Pulmonary artery endothelial cell (primary cell): ENCODE measurements at regions not wholly inside any gene's neighbourhood (a gene's known extent, or its start where the extent isn't known, plus 50 kb on each side); places are given as distances from the start of the nearest gene placed in this dataset.

ENCODE experiments used
- DNase-seq: peaks from one replicate; pipeline ENCODE4 v3.0.0-alpha.2; 2011; ENCODE audit warnings: low read depth, low spot score

DNA sequence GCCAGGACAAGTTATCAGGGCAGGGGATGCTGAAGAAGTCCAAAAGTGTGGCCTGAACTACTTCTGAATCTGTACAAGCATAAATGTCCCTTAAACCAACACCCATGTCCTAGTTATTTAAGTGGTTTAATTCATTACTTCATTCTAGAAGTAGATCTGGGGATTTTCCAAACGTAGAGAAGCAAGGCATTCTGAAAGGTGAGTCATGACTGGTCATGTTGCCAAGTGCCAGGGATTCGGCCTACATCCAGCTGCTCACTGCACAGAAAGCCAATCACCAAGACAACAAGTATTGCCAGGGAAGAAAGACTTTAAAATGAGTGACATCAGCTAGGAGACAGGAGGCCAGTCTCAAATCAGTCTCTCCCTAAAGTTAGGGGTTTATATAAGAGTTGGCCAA, 396.6 kb downstream of the GABRB3 start:
- no peak for DNase-seq

DNA sequence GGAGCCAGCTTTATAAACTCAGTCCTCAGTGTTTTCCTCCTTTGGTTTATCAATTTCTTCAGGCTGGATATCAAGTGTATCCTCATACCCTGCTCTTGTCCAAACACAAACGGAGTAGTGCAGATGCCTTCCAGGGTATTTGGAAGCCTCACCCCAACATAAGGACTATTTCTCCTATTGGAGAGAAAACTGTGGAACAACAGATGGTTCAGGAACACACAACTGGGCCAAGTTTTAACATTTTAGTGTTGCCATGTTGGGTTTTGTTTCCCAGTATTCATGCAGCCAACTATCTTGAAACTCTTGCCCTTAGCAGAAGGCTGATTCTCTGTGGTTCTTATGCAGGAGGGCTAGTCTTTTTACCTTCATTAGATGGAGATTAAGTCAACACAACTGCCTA, 398.1 kb downstream of the GABRB3 start:
- no peak for DNase-seq

DNA sequence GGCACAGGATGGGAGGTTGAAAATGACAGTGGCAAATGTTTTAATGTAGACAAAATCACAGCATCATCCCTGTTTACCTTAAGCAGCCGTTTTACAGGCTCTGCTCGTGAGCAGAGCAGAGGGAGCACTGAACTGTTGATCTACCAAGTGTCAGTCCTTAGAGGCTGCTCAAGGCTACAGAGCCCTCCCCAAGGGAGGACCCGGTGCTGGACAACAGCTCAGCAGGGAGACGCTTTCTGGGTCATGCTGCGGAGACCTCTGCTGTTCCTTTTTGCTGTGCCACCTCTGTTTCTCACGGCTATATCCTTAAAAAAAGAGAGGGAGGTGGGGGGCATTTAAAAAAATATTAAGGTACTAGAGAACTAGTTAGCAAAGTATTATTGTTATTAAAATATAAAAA, 400.2 kb downstream of the GABRB3 start:
- no peak for DNase-seq

DNA sequence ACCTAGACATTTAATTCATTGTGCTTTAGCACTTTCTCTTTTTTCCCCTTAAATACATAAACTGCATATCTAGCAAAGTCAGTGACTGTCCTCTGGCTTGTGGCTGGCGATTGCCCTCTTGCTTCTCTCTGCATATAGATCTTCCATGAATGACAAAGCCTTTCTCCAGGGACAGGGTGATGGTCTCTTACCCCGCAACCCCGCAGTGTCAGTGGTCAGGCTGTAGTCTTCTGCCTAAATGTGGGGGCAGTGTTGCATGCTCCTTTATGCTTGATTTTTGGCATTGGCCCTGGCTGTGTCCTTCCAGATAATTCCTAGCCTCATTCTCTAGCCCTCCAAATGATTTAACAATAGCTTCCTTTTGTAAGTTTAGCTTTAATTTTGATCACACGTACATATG, 407.8 kb downstream of the GABRB3 start:
- DNase-seq: no peak

DNA sequence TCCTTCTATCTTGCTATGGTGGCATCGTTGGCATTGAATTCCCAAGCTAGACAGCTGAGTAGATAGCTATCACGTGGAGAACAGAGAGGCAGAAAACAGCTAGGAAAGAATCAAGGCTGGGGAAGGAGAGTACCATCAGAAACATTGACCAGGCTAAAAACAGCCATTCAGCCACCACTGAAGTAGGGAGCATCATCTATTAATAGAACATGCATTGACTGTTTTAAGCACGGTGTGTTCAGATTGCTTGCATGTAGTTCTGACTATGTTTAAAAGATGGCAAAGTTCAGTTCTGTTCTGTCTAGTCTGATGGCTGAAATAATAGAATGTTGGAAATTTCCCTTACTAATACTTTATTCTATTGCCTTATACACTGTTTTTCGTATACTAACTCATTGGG, 413.0 kb downstream of the GABRB3 start:
- no peak for DNase-seq

DNA sequence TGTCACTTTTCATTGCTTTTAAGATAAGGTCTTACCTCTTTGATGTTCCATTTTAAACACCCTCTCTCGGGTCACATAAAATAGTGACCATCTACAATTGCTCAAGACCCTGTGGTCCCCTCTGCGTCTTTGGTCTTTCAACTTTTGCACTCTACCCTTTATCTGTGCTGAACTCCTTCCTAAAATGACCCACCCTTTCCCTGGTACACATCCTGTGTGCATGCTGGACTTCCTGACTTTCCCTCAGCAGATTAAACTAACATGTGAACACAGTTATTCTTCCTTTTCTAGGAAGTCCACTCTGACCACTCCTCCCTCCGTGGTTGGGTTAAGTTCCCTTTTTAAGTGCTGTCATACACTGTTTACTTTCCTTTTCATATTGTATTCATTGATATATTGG, 414.2 kb downstream of the GABRB3 start:
- DNase-seq: no peak

DNA sequence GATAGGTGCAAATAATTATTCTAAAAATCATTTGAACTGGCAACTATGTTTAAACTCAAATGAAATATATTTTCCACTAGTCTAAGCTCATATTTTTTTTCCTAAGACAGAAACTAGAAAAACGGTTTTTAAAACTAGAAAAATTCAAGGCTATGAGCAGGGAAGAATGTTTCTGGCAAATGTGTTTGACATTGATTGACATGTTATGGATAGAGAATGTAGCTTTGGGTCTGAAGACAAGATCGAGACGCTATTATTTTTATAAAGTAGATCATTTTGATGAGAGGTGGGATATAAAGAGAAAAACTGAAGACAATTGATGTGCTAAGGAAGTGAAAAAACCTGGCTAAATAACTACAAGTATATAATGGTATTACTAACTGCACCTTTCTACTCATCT, 415.2 kb downstream of the GABRB3 start:
- DNase-seq: no peak

DNA sequence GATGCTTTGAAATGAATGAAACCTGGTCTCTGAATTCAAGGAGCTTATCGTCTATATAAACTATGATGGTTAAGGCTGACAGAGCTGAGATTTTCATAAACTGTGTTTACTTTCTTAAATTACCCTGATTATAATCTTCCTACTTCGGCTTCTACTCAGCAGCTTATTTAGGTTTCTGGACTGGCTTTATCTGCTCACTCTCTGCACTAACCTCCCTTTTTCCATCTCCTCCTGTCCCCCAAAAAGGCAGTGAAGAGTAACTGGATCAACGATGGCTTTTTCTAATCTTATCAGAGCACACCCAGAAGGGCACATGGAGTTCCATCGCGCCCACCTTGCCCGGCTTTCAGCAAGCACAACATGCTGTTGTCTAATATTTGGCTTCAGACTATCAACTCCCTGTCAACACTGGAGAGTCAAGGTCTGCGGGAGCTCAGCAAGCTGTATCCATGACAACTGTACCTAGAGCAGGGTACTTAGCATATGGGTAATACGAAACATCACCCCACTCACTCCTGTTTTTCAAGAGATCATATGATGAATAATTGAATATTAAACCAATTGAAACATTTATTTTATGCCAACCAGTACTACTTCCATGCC, 417.3 kb downstream of the GABRB3 start:
- no peak for DNase-seq

DNA sequence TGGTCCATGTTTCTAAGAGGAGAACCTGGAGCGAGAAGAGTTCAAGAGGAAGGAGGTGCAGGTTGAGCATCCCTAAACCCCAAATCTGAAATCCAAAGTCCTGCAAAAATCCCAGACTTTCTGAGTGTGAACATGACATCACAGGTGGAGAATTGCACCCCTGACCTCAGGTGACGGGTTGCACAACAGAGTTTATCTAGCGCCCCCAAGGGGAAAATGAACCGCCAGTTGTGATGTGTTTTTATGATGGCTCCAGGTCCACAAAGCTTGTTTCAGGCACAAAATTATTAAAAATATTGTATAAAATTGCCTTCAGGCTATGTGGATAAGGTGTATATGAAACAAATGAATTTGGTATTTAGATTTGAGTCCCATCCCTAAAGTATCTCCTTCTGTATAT, 420.0 kb downstream of the GABRB3 start:
- no peak for DNase-seq

DNA sequence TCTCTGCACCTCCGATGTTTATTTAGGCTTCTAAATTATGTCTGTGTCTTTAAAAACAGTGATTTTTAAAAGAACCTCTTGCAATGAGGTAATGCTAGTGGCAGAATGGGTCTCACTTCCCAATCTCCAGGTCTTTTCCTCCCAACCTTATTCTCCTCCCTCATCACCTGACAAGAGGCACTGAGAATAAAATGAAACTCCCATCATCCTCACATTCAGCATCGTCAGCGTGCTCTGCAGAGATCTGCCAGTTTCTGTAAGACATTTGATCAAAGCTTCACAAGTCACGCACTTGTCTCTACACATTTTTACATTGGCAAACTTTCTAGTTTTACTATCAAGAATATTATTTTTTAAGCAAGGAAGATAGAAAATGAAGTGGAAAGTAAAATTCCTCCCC, 420.5 kb downstream of the GABRB3 start:
- no peak for DNase-seq

DNA sequence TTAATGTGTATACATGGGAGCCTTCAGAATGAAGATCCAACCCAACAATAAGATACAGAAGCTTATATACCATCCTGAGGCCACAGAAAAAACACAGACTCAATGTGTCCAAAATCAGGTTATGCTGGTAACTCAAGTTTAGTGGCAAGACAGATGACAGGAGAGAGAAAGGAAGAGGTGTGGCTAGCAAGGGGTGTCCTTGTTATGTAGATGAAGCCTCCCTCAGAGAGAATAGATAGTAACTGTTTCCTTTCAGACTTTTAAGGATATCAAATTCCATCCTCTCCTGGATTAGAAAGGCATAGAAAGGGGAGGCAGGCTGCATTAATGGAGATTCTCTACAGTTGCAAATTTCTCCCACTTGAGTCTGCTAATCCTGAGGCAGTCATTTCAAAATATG, 447.4 kb downstream of the GABRB3 start:
- DNase-seq: no peak

DNA sequence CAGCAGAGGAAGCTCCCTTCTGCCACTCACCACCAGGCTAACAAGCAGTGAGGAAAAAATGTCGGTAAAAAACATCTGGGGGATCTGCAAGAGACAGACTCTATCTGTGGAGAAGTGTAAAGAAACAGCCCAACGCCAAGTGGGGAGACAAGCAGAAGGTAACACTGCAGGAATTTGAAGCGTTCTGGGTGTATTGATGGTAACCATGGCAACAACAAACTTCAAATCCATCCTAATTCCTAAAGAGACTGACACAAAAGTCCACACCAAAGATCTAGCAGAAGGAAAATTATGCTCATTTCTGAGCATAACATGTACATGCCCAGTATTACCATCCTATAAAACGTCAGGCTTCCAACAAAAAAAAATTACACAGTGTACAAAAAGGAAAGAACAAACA, 449.3 kb downstream of the GABRB3 start:
- DNase-seq: no peak

DNA sequence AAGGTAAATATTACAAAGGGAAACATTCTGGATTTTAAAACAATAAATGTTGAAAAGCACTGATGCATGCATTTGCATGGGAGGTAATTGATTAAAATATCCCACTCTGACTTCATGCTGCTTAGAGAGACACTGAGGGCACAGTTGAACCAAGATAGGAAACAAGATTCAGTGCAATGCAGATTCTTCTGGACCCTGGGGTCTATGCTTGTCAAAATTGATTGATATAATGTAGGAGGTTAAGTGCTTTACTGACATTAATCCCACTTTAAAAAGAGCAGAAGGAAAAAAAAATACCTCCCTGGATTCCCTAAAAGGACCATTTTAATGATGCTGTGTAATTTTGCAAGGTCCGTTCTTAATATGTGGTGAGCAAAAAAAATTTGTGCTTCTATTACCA, 454.2 kb downstream of the GABRB3 start:
- no peak for DNase-seq

DNA sequence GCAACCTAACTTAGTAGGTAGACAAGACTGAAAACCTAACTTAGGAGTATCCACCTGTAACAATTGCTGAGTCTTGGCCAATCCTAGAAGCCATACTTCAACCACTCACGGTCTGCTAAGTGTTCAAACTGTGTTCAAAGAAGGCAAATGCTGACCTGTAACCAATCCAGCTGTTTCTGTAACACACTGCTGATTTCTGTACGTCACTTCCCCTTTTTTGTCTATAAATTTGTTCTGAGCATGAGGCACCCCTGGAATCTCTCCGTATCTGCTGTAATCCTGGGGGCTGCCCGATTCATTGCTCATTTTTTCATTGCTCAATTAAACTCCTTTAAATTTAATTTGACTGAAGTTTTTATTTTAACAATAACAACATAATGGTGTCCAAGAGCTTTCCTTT, 451.4 kb upstream of the ATP10A start:
- DNase-seq: no peak

DNA sequence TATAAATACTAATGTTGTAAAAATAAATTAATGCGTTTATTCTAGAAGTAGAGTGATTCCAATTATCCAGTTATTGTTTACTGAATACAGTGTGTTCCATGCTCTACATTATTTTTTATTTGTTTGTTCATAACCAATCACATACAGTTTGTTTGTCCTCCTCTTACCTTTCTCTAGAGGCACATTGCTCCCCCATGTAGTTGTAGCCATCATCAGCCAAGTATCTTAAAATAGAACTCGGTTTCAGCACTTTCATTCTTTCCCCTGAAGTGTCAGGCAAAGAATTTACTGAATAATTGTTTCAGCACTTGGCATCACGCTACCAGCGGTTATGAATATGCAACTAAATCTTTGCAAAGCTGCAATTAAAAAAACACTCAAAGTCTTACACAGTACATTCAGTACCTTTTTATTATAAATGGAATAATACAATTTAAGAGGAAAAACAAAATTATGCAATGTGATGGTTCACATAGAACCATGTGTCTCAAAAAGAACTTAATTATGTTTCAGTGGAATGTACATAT, 448.6 kb upstream of the ATP10A start:
- no peak for DNase-seq

DNA sequence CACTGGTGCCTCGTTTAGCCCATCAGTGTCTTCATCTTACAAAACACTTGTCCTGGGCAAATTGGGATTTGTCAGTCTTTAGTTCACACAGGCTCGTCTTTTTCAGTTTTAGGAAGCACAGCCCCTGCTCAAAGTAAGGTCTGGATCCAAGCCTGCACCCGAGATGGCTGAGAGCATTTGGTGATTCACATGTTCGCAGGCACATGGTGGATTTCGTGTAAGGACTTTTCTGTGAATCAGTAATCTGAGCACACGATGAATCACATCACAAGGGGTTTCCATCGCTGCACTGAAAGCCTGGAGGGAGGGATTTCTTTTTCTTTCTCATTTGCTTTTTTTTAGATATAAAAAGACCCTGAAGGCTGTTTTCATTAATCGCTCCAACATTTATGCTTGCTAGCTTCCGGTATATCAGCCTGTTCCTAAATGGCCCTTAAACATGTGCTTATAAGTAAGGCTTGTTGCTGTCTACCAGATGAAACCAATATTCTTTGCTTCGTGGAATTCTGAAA, 435.6 kb upstream of the ATP10A start:
- no peak for DNase-seq

DNA sequence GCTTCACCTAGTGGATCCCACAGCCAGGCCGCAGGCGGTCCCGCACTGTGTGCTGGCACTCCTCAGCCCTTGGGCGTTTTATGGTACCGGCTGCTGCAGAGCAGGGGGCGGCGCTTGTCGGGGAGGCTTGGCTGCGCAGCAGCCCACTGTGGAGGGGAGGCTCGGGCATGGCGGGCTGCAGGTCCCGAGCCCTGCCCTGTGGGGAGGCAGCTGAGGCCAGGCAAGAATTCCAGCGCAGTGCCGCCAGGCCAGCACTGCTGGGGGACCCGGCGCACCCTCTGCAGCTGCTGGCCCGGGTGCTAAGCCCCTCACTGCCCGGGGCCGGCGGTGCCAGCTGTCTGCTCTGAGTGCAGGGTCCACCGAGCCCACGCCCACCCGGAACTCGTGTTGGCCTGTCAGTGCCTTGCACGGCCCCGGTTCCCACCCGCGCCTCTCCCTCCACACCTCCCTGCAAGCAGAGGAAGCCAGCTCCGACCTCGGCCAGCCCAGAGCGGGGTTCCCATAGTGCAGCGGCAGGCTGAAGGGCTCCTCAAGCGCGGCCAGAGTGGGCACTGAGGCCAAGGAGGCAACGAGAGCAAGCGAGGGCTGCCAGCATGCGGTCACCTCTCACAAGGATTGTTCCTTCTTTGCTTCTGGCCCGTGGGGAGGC, 435.0 kb upstream of the ATP10A start:
- DNase-seq: no peak

DNA sequence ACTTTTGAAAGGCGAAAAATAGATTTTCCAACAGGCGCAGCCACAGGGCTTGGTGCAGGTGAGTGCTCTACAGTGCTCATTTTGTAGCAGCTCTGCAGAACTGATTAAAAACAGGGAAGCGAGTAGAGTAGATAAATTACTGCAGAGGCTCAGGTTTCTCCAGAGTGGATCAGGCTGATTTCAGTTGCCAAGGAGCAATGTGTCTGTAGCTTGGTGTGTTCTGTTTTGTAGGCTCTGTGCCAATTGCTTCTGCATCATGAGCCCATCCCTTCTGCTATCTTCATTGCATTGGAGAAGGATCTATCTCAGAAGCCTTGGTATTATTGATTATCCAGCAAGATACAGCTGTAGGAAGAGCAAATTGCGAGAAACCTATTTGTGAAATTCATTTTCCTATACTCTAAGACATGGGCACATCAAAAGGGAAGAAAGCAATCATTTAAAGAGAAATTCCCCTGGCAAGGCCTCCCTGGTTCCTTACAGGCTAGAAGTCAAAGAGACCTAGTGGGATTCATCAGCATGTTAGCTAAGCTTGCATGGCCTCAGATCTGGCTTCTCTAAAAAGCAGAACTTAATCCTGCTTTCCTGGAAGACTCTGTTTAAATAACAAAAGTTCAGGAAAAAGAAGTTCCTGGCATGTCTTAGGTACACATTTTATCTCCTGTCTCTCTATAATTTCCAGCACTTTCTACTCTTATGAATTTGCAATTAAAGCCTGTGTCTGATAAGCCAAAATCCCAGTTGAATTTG, 432.4 kb upstream of the ATP10A start:
- no peak for DNase-seq

DNA sequence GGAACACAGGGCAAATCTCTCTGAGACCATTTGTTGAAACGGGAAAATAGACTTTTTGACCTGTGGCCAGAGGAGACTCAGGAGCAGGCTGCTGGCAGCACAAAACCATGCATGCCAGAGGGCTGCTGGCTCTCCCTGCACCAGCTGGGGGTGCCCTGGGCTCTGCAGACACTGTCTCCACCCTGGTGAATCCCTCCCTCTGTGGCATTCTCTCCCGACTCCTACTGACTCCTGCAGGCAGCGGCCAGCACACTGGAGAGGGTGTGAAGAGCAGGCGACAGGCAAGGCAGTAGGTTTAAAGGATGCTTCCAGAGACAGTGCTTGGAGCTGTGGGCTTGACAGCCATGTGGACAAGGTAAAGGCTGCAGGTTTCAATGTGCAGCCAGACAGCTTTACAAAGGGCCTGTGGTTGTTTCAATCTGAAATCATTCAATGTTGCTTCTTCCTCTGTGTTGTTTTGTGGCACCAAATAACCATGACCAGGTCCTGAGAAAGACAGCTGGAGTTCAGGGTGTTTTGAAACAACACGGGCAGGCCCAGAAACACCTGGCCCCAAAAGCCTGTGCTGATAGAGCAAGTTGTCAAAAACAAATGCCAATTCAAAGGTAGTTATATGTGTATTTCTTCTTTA, 431.0 kb upstream of the ATP10A start:
- DNase-seq: no peak

DNA sequence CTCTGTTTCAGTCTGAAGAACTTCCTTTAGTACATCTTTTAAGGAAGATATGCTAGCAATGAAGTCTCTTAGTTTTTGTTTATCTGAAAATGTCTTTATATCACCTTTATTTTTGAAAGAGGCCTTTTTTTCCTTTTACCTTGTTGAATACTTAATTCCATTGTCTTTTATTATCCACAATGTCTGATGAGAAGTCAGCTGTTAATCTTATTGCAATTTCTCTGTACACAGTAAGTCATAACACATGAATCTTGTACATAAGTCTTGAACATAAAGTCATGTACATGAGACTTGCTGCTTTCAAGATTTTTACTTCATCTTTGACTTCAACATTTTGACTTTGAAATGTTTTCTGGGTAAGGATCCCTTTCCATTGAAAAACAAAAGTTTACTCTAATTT, 424.3 kb upstream of the ATP10A start:
- DNase-seq: no peak

DNA sequence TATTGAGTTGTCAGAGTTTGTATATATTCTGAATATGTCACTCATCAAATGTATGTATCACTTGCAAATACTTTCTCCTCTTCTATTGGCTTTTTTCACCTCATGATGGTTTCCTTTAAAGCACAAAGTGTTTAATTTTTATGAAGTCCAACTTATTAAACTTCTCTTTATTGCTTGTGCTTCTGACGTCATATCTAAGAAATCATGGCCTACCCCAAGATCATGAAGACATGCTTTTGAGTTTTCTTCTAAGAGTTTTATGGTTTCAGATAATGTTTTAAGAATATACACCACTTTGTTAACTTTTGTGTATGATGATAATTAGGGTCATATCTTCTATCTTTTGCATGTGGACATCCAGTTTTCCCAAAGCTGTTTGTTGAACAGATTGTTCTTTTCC, 417.2 kb upstream of the ATP10A start:
- no peak for DNase-seq

DNA sequence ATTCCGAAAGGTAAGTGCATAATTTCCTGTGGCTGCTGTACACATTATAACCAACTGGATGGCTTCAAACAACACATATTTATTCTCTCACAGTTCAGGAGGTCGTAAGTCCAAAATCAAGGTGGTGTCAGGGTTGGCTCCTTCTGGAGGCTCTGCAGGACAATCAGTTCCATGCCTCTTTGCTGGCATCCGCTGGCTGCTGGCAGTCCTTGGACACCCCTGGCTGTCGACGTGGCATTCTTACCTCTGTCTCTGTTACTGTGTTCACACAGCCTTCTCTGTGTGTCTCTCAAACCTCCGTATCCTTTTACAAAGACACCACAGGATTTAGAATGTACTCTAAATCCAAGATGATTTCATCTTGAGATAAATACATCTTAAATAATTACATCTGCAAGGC, 398.8 kb upstream of the ATP10A start:
- no peak for DNase-seq
